Inflammatory macrophage treated with lipopolysaccharide for 4 hours (primary cell): ENCODE measurements at regions not wholly inside any gene's neighbourhood (a gene's known extent, or its start where the extent isn't known, plus 50 kb on each side); places are given as distances from the start of the nearest gene placed in this dataset.

Source experiments
- DNase-seq: peaks from one replicate; pipeline ENCODE4 v3.0.0-alpha.2; 2020

- DNase-seq: peak; percentile 95
Measured at GRCh38 chr3:138890555-138891187, 55.9 kb upstream of the PIK3CB start.

GRCh38 chr3:138889792-138890191 is 55.1 kb upstream of the PIK3CB start:
- no peak for DNase-seq

- peak; percentile 83 for DNase-seq
Measured at GRCh38 chr3:138888560-138888959, 53.8 kb upstream of the PIK3CB start.

- DNase-seq: peak; percentile 68
Measured at GRCh38 chr3:138886096-138886495, 51.4 kb upstream of the PIK3CB start.
